B cell (primary cell): ENCODE measurements at regions not wholly inside any gene's neighbourhood (a gene's known extent, or its start where the extent isn't known, plus 50 kb on each side); places are given as distances from the start of the nearest gene placed in this dataset.

Experiments
- CTCF ChIP-seq: fragments of 200-600 bp; IDR thresholded peaks from one replicate; pipeline ENCODE4 v1.8.0; 2022; ENCODE audit warnings: antibody characterized with exemption, mild to moderate bottlenecking
- EZH2 ChIP-seq: IDR thresholded peaks from 2 replicates; pipeline ENCODE4 v1.6.1; 2012; ENCODE audit warnings: borderline replicate concordance, low read depth, mild to moderate bottlenecking, moderate library complexity, low read length; ENCODE audit not compliant: insufficient read depth, poor library complexity, severe bottlenecking

GRCh38 chr2:51667679-51668078 lies 635.7 kb upstream of the NRXN1 start:
- TF ChIP-seq CTCF: no peak
- no peak for TF ChIP-seq EZH2
